ENCODE measurements at regions not wholly inside any gene's neighbourhood (a gene's known extent, or its start where the extent isn't known, plus 50 kb on each side); places are given as distances from the start of the nearest gene placed in this dataset.

- no peaks in the 10 kb centered on the region for H3K36me3 ChIP-seq (ENCODE audit: insufficient read depth)
- H3K79me2 ChIP-seq (ENCODE audit: insufficient read depth, low read depth), result no peaks in the 10 kb centered on the region
- H4K20me1 ChIP-seq (ENCODE audit: insufficient read depth), result no peaks in the 10 kb centered on the region
- no peaks in the 10 kb centered on the region for H3K4me1 ChIP-seq (ENCODE audit: low read depth, poor library complexity, severe bottlenecking)
- TF ChIP-seq CTCF (conservative IDR thresholded peaks at IDR 0.05; ENCODE audit: low read depth, low read length), result no peak
- H3K4me3 ChIP-seq (IDR thresholded peaks at IDR 0.05; ENCODE audit: insufficient read depth, low read depth, low read length), result no peak overlapping the region
- no peak overlapping the region for H3K9ac ChIP-seq
- no peak overlapping the region for H3K4me2 ChIP-seq
- no peak overlapping the region for H2AFZ ChIP-seq (ENCODE audit: low read depth)
- H3K27me3 ChIP-seq (ENCODE audit: insufficient read depth, low read depth), result no peaks in the 10 kb centered on the region
- H3K27ac ChIP-seq, result no peak overlapping the region
These were observed 630.0 kb downstream of the TAF11L14 start for GRCh38 chr5:18264126-18264882.

- Histone ChIP-seq H3K4me1 (ENCODE audit: low read depth, poor library complexity, severe bottlenecking) (no peaks in the 10 kb centered on the region), H2AFZ (ENCODE audit: low read depth) (no peak overlapping the region), H3K27ac (no peak overlapping the region), H3K4me2 (no peak overlapping the region), H3K79me2 (ENCODE audit: insufficient read depth, low read depth) (no peaks in the 10 kb centered on the region), H4K20me1 (ENCODE audit: insufficient read depth) (no peaks in the 10 kb centered on the region), H3K4me3 (IDR thresholded peaks at IDR 0.05; ENCODE audit: insufficient read depth, low read depth, low read length) (no peak overlapping the region), H3K36me3 (ENCODE audit: insufficient read depth) (no peaks in the 10 kb centered on the region), H3K9ac (no peak overlapping the region), H3K27me3 (ENCODE audit: insufficient read depth, low read depth) (no peaks in the 10 kb centered on the region)
- TF ChIP-seq CTCF (conservative IDR thresholded peaks at IDR 0.05; ENCODE audit: low read depth, low read length), result no peak
These were observed 636.5 kb downstream of the TAF11L14 start for GRCh38 chr5:18270635-18271338.

- H3K9ac ChIP-seq, result no peak overlapping the region
- no peaks in the 10 kb centered on the region for H4K20me1 ChIP-seq (ENCODE audit: insufficient read depth)
- no peak overlapping the region for H3K27ac ChIP-seq
- no peaks in the 10 kb centered on the region for H3K36me3 ChIP-seq (ENCODE audit: insufficient read depth)
- no peak for TF ChIP-seq CTCF (conservative IDR thresholded peaks at IDR 0.05; ENCODE audit: low read depth, low read length)
- H3K4me1 ChIP-seq (ENCODE audit: low read depth, poor library complexity, severe bottlenecking), result no peaks in the 10 kb centered on the region
- H2AFZ ChIP-seq (ENCODE audit: low read depth), result no peak overlapping the region
- H3K4me2 ChIP-seq, result no peak overlapping the region
- H3K27me3 ChIP-seq (ENCODE audit: insufficient read depth, low read depth), result no peaks in the 10 kb centered on the region
- H3K79me2 ChIP-seq (ENCODE audit: insufficient read depth, low read depth), result no peaks in the 10 kb centered on the region
- H3K4me3 ChIP-seq (IDR thresholded peaks at IDR 0.05; ENCODE audit: insufficient read depth, low read depth, low read length), result no peak overlapping the region
These were observed 642.7 kb downstream of the TAF11L14 start for GRCh38 chr5:18276939-18277338.

- no peaks in the 10 kb centered on the region for H3K4me1 ChIP-seq (ENCODE audit: low read depth, poor library complexity, severe bottlenecking)
- no peaks in the 10 kb centered on the region for H3K27me3 ChIP-seq (ENCODE audit: insufficient read depth, low read depth)
- TF ChIP-seq CTCF (conservative IDR thresholded peaks at IDR 0.05; ENCODE audit: low read depth, low read length), result peak; percentile 63
- no peak overlapping the region for H3K4me2 ChIP-seq
- H3K9ac ChIP-seq, result no peak overlapping the region
- H3K4me3 ChIP-seq (IDR thresholded peaks at IDR 0.05; ENCODE audit: insufficient read depth, low read depth, low read length), result no peak overlapping the region
- H4K20me1 ChIP-seq (ENCODE audit: insufficient read depth), result no peaks in the 10 kb centered on the region
- H3K27ac ChIP-seq, result no peak overlapping the region
- no peak overlapping the region for H2AFZ ChIP-seq (ENCODE audit: low read depth)
- no peaks in the 10 kb centered on the region for H3K79me2 ChIP-seq (ENCODE audit: insufficient read depth, low read depth)
- no peaks in the 10 kb centered on the region for H3K36me3 ChIP-seq (ENCODE audit: insufficient read depth)
These were observed 647.8 kb downstream of the TAF11L14 start for GRCh38 chr5:18281947-18282581.
